Heart left ventricle (tissue), 16 donors: ENCODE measurements at regions not wholly inside any gene's neighbourhood (a gene's known extent, or its start where the extent isn't known, plus 50 kb on each side); places are given as distances from the start of the nearest gene placed in this dataset.

Experiments used
- ATAC-seq, 4 donors: fragments of 200-7000 bp; cut with Tn5 transposase; one replicate each; pipeline ENCODE4 v1.9.1; 2020 to 2022; ENCODE audit warnings: moderate library complexity in 4 of 4, mild to moderate bottlenecking in 3 of 4, moderate number of reproducible peaks in 1 of 4
- DNase-seq, 5 donors: peaks; one replicate each; pipeline ENCODE4 v3.0.0-alpha.2; 2020
- H3K27ac ChIP-seq, 12 donors: fragments of 200-600 bp; sonication (generic) in 4 of 12; one replicate each; pipeline versions ENCODE4 v1.5.0 to v1.8.0; 2016 to 2022; ENCODE audit warnings: mild to moderate bottlenecking in 2 of 12
- H3K27me3 ChIP-seq, 9 donors: fragments of 200-600 bp; sonication (generic) in 2 of 9; one replicate each; pipeline versions ENCODE4 v1.5.1 to v1.8.0; 2016 to 2022; ENCODE audit warnings: mild to moderate bottlenecking in 3 of 9
- H3K36me3 ChIP-seq, 9 donors: fragments of 200-600 bp; sonication (generic) in 2 of 9; one replicate each; pipeline versions ENCODE4 v1.5.0 to v1.8.0; 2018 to 2022; ENCODE audit warnings: mild to moderate bottlenecking in 2 of 9
- H3K4me1 ChIP-seq, 12 donors: fragments of 200-600 bp; sonication (generic) in 4 of 12; one replicate each; pipeline versions ENCODE4 v1.5.0 to v1.8.0; 2016 to 2022; ENCODE audit warnings: mild to moderate bottlenecking in 3 of 12
- H3K4me3 ChIP-seq, 12 donors: fragments of 200-600 bp; sonication (generic) in 4 of 12; one replicate each; pipeline versions ENCODE4 v1.5.0 to v1.8.0; 2017 to 2022; ENCODE audit warnings: mild to moderate bottlenecking in 9 of 12, moderate library complexity in 4 of 12
- H3K9me3 ChIP-seq, 12 donors: fragments of 200-600 bp; sonication (generic) in 4 of 12; one replicate each; pipeline versions ENCODE4 v1.5.0 to v1.8.0; 2016 to 2022; ENCODE audit warnings: mild to moderate bottlenecking in 1 of 12
- CTCF ChIP-seq, 12 donors: fragments of 200-600 bp; sonication (generic) in 4 of 12; IDR thresholded peaks; one replicate each; pipeline versions ENCODE4 v1.5.0 to v1.8.0; 2018 to 2022; ENCODE audit warnings: antibody characterized with exemption in 12 of 12, mild to moderate bottlenecking in 5 of 12
- POLR2A ChIP-seq, 2 donors: fragments of 450-650 bp; IDR thresholded peaks; one replicate each; pipeline ENCODE4 v1.6.1; 2017; ENCODE audit warnings: antibody characterized with exemption in 2 of 2, mild to moderate bottlenecking in 2 of 2, moderate library complexity in 2 of 2
- WGBS, 4 donors: extraction: QIAGEN DNeasy Blood & Tissue Kit in 2 of 4; methylation state at CpG; one replicate each; pipeline versions ENCODE4 v1.1.5 to v1.1.7; 2013 to 2018; 5-methylcytosine and 5-hydroxymethylcytosine counted together
- intact Hi-C, 10 donors: fragments of 100-400 bp; cut with DNase I; formaldehyde crosslinking; loops; one replicate each; pipeline versions ENCODE4 v1.11.1 to v1.14.2; 2022
- donor health status: ischemic (EF 13 %, LVEDD 7.1; RV severe dilation, severe dysfunction).
- donor health status: healthy with polysubstance abuse.
- donor health status: DM: no; HTN: yes; CAD: no.
- donor health status: DM: no; HTN: no; CAD: no.
- donor health status: ischemic (EF 25% LVEDD 6.9; RV normal size, moderate dysfunction).
- donor health status: ischemic (EF 25% LVEDD 5.7; RV mildly dilated, moderate dysfunction).
- donor health status: healthy.
- donor health status: DM: yes; HTN: yes; CAD: no.
- donor health status: ischemic (EF 35%, LVEDD 5.7; RV mildly dilated, moderate dysfunction).
- donor health status: nonischemic (EF 11% LVEDD 7.7; RV severe dilation, severe dysfunction).
- donor health status: DM: yes; HTN: yes; CAD: no.
- donor health status: PGD.
- donor health status: ischemic (EF 29% LVEDD 5.4; RV normal size, mild dysfunction).
- donor health status: nonischemic (EF 23%, LVEDD 6.1; RV moderate dilation, normal function).

- H3K36me3 ChIP-seq = no peaks in the 10 kb centered on the region
- no peak overlapping the region for H3K27ac ChIP-seq
- TF ChIP-seq POLR2A (IDR thresholded peaks at IDR 0.05) (no peak), CTCF (IDR thresholded peaks at IDR 0.05) (no peak)
- no peaks in the 10 kb centered on the region for H3K27me3 ChIP-seq
- peaks cover 0 to 10% (median 0%) of the 10 kb centered on the region in 12 donors for H3K9me3 ChIP-seq
- WGBS, 4 donors = 53 to 69% (median 69%) methylated on average over 3 of the region's 3 CpGs; no CpG with 5 or more reads in 1 of the 4 donors
- no peak for DNase-seq
- intact Hi-C loops = no loop called here
- no peak overlapping the region for H3K4me3 ChIP-seq
- H3K4me1 ChIP-seq = no peaks in the 10 kb centered on the region
- ATAC-seq = no peak
Measured at GRCh38 chr5:4627131-4627530, 513.0 kb upstream of the ADAMTS16 start.

- Histone ChIP-seq H3K36me3 (no peaks in the 10 kb centered on the region), H3K9me3 (peaks cover 0 to 10% (median 0%) of the 10 kb centered on the region in 12 donors), H3K27me3 (no peaks in the 10 kb centered on the region), H3K4me3 (no peak overlapping the region), H3K4me1 (no peaks in the 10 kb centered on the region), H3K27ac (no peak overlapping the region)
- no peak for ATAC-seq
- WGBS, 4 donors = 57 to 67% (median 64%) methylated on average over 9 of the region's 9 CpGs
- no peak for TF ChIP-seq CTCF (IDR thresholded peaks at IDR 0.05)
- no peak for TF ChIP-seq POLR2A (IDR thresholded peaks at IDR 0.05)
- intact Hi-C loops = no loop called here
- DNase-seq = no peak
Measured at GRCh38 chr5:4627929-4628328, 512.2 kb upstream of the ADAMTS16 start.

GRCh38 chr5:4628645-4629385, 511.3 kb upstream of the ADAMTS16 start:
- Histone ChIP-seq H3K9me3 (peaks cover 0 to 7% (median 0%) of the 10 kb centered on the region in 12 donors), H3K27ac (no peak overlapping the region), H3K4me1 (no peaks in the 10 kb centered on the region), H3K4me3 (no peak overlapping the region), H3K36me3 (no peaks in the 10 kb centered on the region), H3K27me3 (peaks cover 0 to 3% (median 0%) of the 10 kb centered on the region in 9 donors)
- TF ChIP-seq CTCF (IDR thresholded peaks at IDR 0.05) (no peak), POLR2A (IDR thresholded peaks at IDR 0.05) (no peak)
- intact Hi-C loops = no loop called here
- no peak for DNase-seq
- 51 to 72% (median 66%) methylated on average over 14 of the region's 14 CpGs for WGBS, 4 donors
- ATAC-seq = no peak

DNA sequence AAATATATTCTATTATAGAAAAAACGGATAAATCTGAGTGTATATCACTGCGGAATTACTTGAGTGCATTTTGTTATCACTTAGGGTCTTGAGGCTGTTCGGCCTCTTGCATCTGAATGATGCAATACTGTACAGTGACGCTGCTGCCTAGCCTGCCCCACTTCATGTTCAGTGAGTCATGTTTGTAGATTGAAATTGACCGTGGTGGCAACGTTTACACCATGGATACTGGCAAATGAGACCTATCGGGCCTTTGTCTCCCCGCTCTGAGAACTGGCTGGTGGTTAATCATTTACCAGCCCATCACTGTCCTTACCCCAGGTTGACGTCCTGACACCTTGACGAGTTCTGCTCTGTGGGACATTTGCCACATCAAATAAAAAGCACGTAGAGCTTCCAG, 510.1 kb upstream of the ADAMTS16 start:
- Histone ChIP-seq H3K36me3 (no peaks in the 10 kb centered on the region), H3K4me1 (no peaks in the 10 kb centered on the region), H3K27me3 (peaks cover 0 to 5% (median 0%) of the 10 kb centered on the region in 9 donors), H3K9me3 (peaks cover 0 to 5% (median 0%) of the 10 kb centered on the region in 12 donors), H3K4me3 (no peak overlapping the region), H3K27ac (no peak overlapping the region)
- DNase-seq (no peak), ATAC-seq (no peak)
- TF ChIP-seq CTCF (IDR thresholded peaks at IDR 0.05) (no peak), POLR2A (IDR thresholded peaks at IDR 0.05) (no peak)
- intact Hi-C loops = no loop called here
- whole genome bisulfite sequencing, 4 donors = 89 to 91% (median 90%) methylated on average over 11 of the region's 11 CpGs
